ENCODE measurements at regions not wholly inside any gene's neighbourhood (a gene's known extent, or its start where the extent isn't known, plus 50 kb on each side); places are given as distances from the start of the nearest gene placed in this dataset.

GRCh38 chr11:80048513-80048912 lies 607.7 kb upstream of the TENM4 start:
- no peak for TF ChIP-seq CTCF (IDR thresholded peaks at IDR 0.05; ENCODE audit: borderline replicate concordance, extremely low read depth, insufficient read depth)
- intact Hi-C loops (cut with DNase I): no loop called here
- DNase-seq: no peak
- Histone ChIP-seq H3K9ac (ENCODE audit: low read length in 3 of 3) (no peak overlapping the region), H3K9me3 (ENCODE audit: control insufficient read depth in 2 of 3, insufficient read depth in 1 of 3, low read length in 3 of 3) (no peaks in the 10 kb centered on the region), H3K4me3 (ENCODE audit: low read length in 3 of 3) (no peak overlapping the region), H3K36me3 (ENCODE audit: control insufficient read depth in 2 of 3, insufficient read depth in 3 of 3, low read length in 3 of 3) (no peaks in the 10 kb centered on the region), H3K27me3 (ENCODE audit: control insufficient read depth, insufficient read depth, low read length) (no peaks in the 10 kb centered on the region), H3K4me1 (ENCODE audit: control insufficient read depth in 2 of 3, insufficient read depth in 2 of 3, low read depth in 1 of 3, low read length in 3 of 3) (no peaks in the 10 kb centered on the region), H3K27ac (ENCODE audit: low read depth in 2 of 2, low read length in 2 of 2) (no peak overlapping the region)
- FAIRE-seq: no peak

GRCh38 chr11:80041136-80042000 lies 600.5 kb upstream of the TENM4 start:
- DNase-seq: no peak
- Histone ChIP-seq H3K4me3 (ENCODE audit: low read length in 3 of 3) (no peak overlapping the region), H3K27ac (ENCODE audit: low read depth in 2 of 2, low read length in 2 of 2) (no peak overlapping the region), H3K36me3 (ENCODE audit: control insufficient read depth in 2 of 3, insufficient read depth in 3 of 3, low read length in 3 of 3) (no peaks in the 10 kb centered on the region), H3K9ac (ENCODE audit: low read length in 3 of 3) (no peak overlapping the region), H3K4me1 (ENCODE audit: control insufficient read depth in 2 of 3, insufficient read depth in 2 of 3, low read depth in 1 of 3, low read length in 3 of 3) (no peaks in the 10 kb centered on the region), H3K27me3 (ENCODE audit: control insufficient read depth, insufficient read depth, low read length) (no peaks in the 10 kb centered on the region), H3K9me3 (ENCODE audit: control insufficient read depth in 2 of 3, insufficient read depth in 1 of 3, low read length in 3 of 3) (no peaks in the 10 kb centered on the region)
- intact Hi-C loops (cut with DNase I): no loop called here
- TF ChIP-seq CTCF (IDR thresholded peaks at IDR 0.05; ENCODE audit: borderline replicate concordance, extremely low read depth, insufficient read depth): no peak
- FAIRE-seq: no peak

- FAIRE-seq (no peak), DNase-seq (peak in 1 of 5 donors; percentile 18)
- Histone ChIP-seq H3K4me1 (ENCODE audit: control insufficient read depth in 2 of 3, insufficient read depth in 2 of 3, low read depth in 1 of 3, low read length in 3 of 3) (peaks cover 0 to 4% (median 0%) of the 10 kb centered on the region in 3 donors), H3K9ac (ENCODE audit: low read length in 3 of 3) (no peak overlapping the region), H3K9me3 (ENCODE audit: control insufficient read depth in 2 of 3, insufficient read depth in 1 of 3, low read length in 3 of 3) (no peaks in the 10 kb centered on the region), H3K27me3 (ENCODE audit: control insufficient read depth, insufficient read depth, low read length) (no peaks in the 10 kb centered on the region), H3K4me3 (ENCODE audit: low read length in 3 of 3) (no peak overlapping the region), H3K36me3 (ENCODE audit: control insufficient read depth in 2 of 3, insufficient read depth in 3 of 3, low read length in 3 of 3) (no peaks in the 10 kb centered on the region), H3K27ac (ENCODE audit: low read depth in 2 of 2, low read length in 2 of 2) (no peak overlapping the region)
- no peak for TF ChIP-seq CTCF (IDR thresholded peaks at IDR 0.05; ENCODE audit: borderline replicate concordance, extremely low read depth, insufficient read depth)
- intact Hi-C loops (cut with DNase I): no loop called here
Measured at GRCh38 chr11:80034801-80035200, 594.0 kb upstream of the TENM4 start.
